Stimulated activated CD8-positive, alpha-beta memory T cell treated with anti-CD3 and anti-CD28 coated beads, Interleukin-12 subunit alpha, Interleukin-12 subunit beta, amount 100 ng/mL, for 4 hours (primary cell): ENCODE measurements at regions not wholly inside any gene's neighbourhood (a gene's known extent, or its start where the extent isn't known, plus 50 kb on each side); places are given as distances from the start of the nearest gene placed in this dataset.

Experiments
- DNase-seq: peaks from one replicate; pipeline ENCODE4 v3.0.0-alpha.2; 2020; ENCODE audit warnings: low read depth

DNA sequence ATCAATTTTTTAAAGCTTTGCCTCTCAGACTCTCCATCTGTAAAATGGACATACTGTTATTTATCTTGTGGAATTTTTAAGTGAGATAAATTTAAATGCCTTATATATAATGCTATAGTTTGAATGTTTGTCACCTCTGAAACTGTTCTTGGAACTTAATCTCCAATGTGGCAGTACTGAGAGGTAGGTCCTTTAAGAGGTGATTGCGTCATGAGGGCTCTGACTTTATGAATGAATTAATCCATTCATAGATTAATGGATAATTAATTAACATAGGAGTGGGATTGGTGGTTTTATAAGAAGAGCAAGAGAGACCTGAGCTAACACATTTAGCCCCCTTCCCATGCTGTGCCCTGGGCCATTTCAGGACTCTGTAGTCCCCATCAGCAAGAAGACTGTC is 326.3 kb upstream of the TSHZ2 start:
- DNase-seq, result no peak

DNA sequence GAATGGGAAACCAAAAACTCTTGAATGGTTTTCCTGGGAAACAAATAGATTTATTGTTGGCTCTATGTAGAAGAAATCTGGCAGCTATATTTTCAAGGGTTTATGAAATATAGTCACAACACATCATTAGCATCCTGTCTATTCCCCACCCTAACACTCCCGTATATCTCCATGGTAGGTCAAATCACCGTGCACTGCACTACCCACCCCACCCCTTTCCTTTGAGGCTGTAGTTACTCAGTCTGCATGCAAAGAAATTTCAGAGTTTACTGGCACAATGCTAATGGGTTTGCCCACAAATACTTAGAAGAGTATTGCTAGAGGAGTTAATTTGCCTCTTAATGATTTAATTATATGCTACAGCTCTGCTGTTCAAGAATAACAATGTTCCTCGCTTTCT is 329.1 kb upstream of the TSHZ2 start:
- no peak for DNase-seq

DNA sequence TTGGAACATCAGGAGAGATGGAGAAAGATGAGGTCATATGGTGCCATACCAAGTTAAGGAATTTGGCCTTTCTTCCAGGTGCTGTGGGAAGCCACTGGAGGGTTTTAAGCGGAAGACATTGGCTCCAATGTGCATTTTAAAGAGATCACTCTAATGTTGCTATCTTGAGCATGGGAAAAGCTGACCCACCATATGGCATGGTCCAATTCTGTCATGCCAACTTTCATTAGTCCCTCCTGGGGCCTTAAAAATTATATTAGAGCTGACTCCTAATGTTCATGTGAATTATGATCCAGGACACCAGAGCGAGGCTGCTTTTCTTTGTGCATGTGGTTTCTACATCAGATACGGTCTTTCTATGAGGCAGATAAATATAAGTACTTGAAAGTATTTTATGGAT is 335.0 kb upstream of the TSHZ2 start:
- no peak for DNase-seq

DNA sequence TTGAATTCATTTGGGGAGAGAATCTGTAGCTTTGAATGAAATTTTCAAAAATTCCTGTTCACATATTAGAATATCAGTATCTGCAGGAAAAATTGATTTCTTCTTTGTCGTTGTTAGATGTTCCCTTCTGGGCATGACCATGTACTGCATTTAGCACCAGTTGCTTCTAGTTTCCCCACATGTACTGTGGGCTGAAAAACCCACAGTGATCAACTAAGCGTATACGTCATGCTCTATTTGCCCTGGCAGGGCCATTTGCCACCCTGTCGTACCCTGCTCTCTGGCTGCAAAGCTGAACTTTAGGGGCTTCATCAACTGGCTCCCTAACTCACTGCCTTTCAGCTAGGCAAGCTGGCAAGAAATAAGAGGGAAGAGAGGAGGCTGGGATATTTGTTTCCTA is 340.7 kb upstream of the TSHZ2 start:
- no peak for DNase-seq

DNA sequence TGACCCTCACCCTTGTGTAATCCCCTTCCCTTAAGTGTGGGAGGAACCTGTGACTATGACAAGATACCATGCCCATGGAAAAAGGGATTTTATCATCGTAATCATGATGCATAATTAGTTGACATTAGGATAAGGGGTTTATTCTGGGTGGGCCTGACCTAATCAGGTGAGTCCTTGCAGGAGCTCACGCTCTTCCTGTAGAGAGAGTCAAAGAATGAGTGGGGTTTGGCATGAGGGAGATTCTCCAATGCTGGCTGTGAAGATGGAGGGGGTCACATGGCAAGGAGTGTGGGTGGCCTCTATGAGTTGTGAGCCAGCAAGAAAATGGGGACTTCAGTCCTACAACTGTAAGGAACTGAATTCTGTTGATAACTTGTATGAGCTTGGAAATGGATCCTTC is 342.0 kb upstream of the TSHZ2 start:
- no peak for DNase-seq

DNA sequence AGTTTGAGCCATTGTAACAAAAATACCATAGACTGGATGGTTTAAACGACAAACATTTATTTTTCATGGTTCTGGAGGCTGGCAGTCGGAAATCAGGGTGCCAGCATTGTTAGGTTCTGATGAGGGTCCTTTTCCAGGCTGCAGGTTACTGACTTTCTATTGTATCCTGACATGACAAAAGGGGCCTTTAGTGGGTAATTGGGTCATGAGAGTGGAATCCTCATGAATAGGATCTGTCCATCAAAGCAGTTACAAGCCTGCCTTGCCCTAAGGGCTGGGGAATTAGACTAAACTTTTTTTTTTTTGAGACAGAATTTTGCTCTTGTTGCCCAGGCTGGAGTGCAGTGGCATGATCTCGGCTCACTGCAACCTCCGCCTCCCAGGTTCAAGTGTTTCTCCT is 347.9 kb upstream of the TSHZ2 start:
- no peak for DNase-seq

DNA sequence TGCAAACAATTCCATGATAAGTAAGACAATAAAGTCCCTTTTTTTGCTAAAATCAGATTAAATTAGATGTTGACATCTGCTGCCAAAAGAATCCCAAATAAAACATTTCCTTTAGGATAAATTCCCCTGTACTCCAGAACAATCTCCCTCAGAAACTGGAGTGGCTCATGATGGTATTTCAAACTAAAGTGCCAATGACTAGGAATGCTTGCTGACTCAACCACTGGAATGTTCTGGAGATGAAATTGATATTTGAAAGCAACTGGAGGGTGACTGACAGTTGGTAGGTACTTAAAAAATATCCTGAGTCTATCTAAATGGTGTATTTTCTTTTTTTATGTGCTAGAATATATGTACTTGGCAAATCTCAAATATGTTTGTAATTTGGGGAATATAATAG is 350.1 kb upstream of the TSHZ2 start:
- DNase-seq, result no peak

DNA sequence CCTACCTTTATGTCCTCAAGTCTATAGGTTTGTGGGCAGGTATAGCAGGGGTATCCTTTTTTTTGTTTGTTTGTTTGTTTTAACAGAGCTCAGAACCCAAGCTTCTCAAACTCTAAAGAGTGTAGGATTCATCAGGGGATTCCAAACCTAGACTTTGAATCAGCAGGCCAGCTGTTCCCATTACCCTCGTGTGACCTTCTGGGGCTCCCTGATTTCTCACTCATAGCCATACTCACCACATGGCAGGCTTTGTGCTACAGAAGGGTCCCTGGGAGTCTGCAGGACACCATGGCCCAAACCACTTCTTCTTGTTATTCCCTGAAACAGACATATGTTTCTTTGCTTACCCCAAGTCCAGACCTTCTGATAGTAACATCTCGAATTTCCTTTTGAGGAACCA is 350.8 kb upstream of the TSHZ2 start:
- no peak for DNase-seq

DNA sequence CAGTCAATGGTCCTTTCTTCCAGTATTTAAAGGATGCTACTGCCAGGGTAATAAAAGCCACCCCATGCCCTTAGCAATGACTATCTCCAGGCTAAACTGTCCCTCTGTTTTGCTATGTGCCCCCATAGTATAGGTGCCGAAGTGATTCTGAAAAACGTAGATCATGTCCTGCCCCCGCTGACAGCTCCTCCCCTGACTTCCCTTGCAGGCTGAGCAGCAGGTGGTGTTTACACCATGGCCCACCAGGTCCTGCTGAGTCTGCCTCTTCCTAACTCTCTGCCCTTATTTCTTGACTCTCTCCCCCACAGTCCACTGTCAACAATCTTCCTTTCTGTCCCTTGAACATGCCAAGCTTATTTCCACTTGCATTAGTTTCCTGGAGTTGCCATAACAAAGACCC is 352.5 kb upstream of the TSHZ2 start:
- DNase-seq, result no peak

DNA sequence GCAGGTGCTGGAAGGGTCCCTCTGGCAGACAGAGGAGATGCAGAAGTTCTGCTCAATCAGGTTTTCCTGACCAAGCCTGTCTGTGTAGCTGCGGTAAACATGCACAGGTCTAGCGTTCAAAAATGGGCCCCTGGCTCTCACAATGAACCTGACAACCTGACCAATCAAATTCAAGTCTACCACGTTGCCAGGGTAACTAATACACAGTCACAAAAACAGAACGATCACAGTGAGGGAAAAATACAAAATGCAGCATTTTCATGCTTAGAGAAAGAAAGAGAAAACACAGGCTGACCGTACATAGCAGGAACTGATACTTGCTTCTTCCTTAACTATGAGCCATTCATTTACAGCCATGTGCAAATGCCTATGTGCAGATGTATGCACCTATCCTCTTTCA is 353.1 kb upstream of the TSHZ2 start:
- DNase-seq, result no peak

DNA sequence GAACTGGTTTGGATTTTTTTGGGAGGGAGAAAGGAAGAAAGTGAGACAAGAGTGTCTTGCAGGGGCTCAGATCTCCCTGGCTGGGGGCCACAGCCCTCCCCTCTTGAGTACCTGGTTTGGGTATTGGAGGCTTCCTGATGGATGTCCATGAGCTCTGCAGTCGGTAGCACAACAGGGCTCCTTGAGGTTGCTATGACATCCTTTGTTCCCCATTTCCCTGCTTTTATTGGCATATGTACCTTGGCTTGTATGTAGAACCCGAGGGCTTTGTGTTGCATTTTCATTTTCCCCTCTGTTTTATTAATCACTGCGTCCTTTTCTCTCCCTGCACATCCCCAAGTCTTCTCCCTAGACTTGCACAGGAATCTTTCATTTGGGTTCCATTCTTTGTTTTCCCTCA is 355.5 kb upstream of the TSHZ2 start:
- DNase-seq, result no peak

DNA sequence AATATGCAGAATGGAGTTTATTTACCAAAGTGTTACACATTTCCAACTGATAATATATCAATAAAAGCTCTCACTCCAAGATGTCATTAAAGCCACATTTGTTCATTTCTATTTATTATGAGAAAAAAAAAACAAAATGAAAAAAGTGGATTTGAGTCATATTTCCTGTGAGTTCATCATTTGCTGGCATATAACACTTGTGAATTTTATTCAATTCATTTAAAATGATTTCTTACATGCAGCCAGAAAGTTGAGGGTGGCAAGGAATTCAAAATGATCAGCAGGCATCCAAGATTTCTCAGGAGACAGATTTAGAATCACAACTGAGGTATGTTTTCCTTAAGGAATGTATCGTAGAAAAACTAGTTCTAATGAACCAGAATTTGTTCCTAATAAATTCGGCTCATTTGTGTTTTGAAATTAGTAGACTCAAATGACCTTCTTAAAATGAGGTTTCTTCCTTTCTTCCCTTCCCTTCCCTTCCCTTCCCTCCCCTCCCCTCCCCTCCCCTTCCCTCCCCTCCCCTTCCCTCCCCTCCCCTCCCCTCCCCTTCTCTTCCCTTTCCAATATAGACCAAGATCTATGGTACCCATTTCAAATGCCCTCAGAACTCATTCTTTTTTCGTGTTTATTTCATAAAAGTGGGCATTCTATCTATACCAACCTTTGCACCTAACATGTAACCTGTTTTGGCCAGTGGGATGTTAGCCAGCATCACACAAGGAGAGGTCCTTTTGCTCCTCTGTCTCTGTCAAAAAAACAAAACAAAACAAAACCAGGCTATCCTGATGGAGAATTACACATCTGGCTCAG is 357.9 kb upstream of the TSHZ2 start:
- DNase-seq, result no peak

DNA sequence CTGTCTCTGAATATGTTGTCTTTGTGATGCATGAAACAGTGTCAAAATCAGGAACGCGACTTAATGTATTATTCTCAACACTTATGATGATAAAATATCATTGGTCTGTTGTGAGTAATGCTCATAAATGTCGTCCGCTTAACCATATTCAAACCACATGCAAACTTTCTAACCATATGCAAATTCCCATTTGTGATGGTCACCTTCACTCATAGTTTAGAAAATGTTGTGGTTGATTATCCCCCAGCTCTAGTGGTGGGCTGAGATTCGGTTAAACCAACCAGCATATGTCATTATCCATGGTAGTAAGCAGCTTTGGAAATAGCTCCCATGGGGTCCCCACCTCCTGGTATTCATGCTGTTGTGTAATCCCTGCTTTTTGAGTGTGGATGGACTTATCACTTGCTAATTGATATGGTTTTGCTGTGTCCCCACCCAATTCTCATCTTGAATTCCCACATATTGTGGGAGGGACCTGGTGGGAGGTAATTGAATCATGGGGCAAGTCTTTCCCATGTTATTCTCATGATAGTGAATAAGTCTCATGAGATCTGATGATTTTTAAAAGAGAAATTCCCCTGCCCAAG is 360.0 kb upstream of the TSHZ2 start:
- no peak for DNase-seq

DNA sequence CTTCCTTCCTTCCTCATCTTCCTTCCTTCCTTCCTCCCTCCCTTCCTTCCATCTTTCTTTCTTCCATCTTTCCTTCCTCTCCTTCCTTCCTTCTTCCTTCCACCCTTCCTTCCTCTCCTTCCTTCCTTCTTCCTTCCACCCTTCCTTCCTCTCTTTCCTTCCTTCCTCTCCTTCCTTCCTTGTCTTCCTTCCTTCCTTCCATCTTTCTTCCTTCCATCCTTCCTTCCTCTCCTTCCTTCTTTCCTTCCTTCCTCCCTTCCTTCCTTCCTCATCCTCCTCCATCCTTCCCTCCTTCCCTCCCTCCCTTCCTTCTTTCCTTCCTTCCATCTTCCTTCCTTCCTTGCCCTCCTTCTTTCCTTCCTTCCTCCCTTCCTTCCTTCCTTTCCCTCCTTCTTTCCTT is 361.4 kb upstream of the TSHZ2 start:
- no peak for DNase-seq

DNA sequence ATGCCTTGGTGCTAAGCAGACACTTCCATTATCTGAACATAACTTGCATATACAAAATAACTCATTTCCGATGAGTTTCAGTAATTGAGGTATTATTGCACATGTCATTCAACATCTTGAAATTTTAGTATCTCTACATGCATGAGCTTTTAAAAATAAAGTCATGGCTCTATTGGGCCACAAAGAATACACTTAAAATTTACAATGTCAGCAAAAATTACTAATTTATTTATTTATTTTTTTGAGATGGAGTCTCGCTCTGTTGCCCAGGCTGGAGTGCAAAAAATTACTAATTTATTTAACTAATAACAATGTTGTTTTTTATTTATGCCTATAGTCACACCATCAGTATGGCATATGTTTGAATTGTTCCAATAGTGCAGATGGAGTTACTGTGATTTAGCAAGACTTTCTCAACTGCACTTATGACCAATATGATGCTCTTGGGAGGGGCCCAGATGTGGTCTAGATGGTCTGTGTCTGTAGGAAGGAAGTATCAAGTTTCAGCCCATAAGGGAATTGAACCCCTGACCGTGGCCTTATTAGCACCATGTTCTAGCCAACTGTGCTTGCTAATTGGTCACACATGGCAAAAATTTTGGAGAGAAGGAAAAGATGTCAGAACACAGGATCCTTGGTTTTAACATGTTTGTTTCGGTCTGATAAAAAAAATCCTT is 370.7 kb upstream of the TSHZ2 start:
- DNase-seq, result no peak

DNA sequence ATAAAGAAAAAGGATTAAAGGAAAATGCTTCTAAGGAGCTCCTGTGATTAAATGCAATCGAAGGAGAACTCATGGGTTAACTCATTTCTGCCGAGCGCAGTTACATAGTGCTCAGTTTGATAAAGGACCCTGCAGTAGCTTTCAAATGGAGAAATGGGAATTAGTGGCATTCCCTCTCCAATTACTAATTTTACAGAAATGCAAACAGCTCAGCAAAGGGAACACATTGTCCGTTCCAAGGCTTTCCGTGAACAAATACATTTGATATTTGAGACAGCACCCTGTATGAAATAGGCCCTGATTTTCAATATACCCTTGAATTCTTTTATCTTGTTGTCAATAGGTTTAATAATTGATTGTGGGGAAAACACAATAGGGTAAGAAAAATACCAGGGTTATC is 375.9 kb upstream of the TSHZ2 start:
- DNase-seq, result no peak

DNA sequence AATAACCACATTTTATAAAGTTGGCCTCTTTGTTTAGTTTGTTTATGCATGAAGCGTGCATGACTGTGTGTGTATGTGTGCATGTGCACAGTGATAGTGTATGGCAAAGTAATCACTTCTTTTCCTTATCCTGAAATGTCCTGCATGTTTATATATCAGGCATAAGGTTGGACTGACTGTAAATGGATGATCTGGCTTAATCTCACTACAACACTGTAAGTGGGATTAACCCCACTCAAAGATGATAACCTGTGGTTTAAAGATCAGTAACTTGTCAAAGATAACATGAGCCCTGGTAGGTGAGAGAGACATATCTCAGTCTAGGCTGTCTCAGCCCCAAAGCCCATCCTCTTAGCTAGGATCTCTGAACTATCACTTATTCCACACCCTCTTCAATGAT is 376.6 kb upstream of the TSHZ2 start:
- no peak for DNase-seq

DNA sequence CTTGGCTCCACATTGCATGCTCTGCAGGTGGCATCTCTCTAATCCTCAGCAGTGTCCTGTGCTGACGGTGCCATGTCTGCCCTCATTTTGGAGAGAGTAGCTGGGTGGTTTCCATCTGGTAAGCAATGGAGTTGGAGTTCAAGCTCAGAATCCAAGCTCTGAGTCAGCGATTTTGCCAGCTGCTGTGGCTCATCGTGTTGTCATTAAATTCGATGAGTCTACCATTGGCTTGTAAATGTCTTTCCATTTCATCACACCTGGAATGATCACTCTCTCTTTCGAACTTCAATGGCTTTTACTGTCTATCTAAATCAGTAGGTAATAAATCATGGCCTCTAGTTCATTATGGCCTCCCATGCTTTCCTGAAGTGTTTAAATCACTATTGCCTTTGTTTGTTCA is 378.5 kb upstream of the TSHZ2 start:
- DNase-seq, result no peak

DNA sequence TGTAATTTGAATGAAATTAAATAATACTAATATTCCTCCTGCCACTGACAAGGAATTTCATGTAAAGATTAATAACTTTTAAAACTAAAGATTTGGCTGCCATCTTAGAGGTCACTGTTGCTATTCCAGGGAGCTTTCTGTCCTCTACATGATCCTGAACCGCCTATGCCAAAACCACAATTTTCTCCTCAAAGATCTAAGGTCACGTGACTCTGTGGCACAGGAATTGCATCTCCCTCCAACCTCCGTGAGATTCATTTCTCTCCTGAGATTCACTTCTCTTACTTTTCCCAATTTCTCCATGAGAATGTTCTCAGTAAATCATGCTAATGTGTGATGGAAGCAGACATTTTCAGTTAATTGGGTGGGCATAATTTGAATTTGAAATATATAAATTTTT is 379.6 kb upstream of the TSHZ2 start:
- DNase-seq, result no peak

DNA sequence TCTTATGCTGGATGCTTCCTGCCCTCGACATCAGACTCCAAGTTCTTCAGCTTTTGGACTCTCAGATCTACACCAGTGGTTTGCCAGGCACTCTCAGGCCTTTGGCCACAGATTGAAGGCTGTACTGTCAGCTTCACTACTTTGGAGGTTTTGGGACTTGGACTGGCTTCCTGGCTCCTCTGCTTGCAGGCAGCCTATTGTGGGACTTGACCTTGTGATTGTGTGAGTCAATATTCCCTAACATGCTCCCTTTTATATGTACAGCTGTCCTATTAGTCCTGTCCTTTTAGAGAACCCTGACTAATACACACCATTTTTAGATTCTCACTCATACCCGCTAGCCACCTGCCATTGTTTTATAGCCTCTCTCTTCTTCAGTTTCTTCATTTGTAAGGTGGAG is 382.1 kb upstream of the TSHZ2 start:
- no peak for DNase-seq

DNA sequence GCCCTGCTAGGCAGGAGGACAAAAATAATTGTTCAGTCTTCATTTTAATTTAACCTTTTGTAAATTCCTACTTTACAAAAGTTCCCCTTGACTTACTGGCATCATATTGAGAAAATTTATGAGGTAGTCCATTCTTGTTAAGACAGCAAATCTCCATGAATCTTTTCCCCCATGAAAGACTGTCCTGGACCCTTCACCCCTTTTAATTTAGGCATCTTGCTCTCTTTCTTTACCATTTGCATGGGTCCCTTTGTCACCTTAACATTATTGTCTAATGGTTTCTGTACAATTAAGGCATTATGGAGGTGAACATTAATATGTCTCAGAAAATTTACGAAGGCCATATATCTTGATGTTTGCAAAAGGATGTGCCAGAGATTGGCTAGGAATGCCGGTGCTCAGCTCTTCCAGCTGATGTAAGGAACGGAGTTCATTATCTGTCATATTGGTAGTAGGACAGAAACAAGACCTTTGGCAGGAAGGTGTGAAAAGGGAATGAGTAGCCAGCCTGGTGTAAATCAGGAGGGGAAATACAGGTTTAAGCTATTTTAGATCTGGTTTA is 382.8 kb upstream of the TSHZ2 start:
- no peak for DNase-seq

DNA sequence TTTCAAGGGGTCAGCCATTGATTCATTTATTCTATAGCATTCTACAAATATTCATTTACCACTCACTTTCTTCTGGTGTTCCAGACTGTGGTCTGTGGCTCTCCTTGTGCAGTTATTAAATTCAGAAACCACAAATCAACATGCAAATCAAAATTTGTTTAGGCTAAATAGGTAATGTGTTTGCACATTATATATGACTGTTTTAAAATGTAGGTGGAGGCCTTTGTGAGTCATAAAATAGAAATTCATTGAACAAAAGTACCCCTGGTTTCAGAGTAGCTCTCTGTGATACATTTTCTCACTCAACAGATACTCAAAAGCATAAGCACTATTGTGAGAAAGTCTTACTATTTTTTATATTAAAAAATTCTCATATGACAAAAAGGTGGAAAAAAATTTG is 385.5 kb upstream of the TSHZ2 start:
- DNase-seq, result no peak

DNA sequence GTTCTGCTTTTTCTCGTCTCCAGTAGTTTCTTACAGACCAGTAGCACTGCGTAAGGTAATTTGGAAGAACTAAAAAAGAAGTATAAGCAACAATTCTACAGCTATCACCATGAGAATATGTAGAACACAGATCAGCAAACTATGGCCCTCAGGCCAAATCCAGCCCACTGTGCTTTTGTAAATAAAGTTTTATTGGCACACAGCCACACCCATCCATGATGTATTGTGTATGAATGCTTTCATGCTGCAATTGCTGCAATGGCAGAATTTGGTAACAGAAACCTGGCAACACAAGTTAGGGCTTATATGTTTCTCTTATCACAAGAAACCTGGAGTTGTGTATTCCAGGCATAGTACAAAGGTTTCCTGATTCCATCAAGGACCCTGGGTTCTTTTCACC is 386.8 kb upstream of the TSHZ2 start:
- no peak for DNase-seq
